ENCODE measurements at regions not wholly inside any gene's neighbourhood (a gene's known extent, or its start where the extent isn't known, plus 50 kb on each side); places are given as distances from the start of the nearest gene placed in this dataset.

DNA sequence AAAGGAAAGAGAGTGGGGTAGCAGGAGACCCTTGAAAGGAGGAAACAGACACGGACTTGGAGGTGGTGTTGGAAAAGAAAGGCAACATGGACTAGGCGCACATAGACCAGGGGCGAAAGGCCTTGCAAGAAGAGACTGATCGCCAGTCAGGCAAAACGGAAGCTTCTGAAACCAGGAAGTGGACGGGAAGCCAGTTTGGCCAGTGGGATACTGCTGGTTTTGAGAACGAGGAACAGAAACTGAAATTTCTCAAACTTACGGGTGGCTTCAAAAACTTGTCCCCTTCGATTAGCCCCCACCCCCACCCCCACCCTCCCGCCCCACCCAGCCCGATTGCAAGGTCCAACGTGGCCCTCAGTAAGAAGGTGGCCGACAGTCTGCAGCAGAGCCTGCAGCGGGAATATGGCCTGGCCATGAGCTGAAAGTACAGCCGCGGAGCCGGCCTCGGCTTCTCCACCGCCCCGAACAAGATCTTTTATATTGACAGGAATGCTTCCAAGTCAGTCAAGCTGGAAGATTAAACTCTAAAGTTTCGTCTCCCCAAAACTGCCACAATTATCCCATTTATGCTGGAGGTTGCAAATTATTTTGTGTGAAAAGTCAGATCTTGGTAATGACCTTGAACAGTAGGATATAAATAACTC, 364.7 kb downstream of the BCAT1 start:
- H3K36me3 ChIP-seq (ENCODE audit: control insufficient read depth, insufficient read depth, low read length) = no peaks in the 10 kb centered on the region
- H3K4me3 ChIP-seq (ENCODE audit: low read depth, low read length) = no peak overlapping the region
- no peak for FAIRE-seq

GRCh38 chr12:24582954-24583601, 365.8 kb downstream of the BCAT1 start:
- Histone ChIP-seq H3K4me3 (ENCODE audit: low read depth, low read length) (no peak overlapping the region), H3K36me3 (ENCODE audit: control insufficient read depth, insufficient read depth, low read length) (no peaks in the 10 kb centered on the region), H3K27me3 (ENCODE audit: control insufficient read depth, insufficient read depth, low read length) (no peaks in the 10 kb centered on the region)
- TF ChIP-seq, protein P1, sequence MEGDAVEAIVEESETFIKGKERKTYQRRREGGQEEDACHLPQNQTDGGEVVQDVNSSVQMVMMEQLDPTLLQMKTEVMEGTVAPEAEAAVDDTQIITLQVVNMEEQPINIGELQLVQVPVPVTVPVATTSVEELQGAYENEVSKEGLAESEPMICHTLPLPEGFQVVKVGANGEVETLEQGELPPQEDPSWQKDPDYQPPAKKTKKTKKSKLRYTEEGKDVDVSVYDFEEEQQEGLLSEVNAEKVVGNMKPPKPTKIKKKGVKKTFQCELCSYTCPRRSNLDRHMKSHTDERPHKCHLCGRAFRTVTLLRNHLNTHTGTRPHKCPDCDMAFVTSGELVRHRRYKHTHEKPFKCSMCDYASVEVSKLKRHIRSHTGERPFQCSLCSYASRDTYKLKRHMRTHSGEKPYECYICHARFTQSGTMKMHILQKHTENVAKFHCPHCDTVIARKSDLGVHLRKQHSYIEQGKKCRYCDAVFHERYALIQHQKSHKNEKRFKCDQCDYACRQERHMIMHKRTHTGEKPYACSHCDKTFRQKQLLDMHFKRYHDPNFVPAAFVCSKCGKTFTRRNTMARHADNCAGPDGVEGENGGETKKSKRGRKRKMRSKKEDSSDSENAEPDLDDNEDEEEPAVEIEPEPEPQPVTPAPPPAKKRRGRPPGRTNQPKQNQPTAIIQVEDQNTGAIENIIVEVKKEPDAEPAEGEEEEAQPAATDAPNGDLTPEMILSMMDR (IDR thresholded peaks at IDR 0.05; ENCODE audit: insufficient read depth, low read length, severe bottlenecking) = no peak
- DNase-seq (ENCODE audit: low read depth) = no peak
- no peak for FAIRE-seq

More for the DNA sequence above, 364.7 kb downstream of the BCAT1 start:
- TF ChIP-seq, protein P1 (IDR thresholded peaks at IDR 0.05; ENCODE audit: insufficient read depth, low read length, severe bottlenecking) = no peak
- DNase-seq (ENCODE audit: low read depth) = no peak
- no peaks in the 10 kb centered on the region for H3K27me3 ChIP-seq (ENCODE audit: control insufficient read depth, insufficient read depth, low read length)

DNA sequence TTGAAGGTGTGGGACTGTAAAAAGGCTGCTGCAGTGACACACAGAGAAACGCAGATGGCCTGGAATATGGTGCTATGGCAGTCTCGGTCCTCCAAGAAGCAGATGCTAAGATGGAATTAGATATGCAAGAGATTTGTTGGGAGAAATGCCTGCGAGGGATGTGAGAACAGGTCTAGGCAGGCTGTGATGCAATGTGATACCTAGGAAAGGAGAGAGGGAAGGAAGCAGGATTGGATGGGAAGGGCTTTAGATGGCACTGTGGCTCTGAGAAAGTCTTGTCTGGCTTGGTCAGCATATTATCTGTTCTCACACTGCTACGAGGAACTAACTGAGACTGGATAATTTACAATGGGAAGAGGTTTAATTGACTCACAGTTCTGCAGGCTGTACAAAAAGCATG, 374.4 kb downstream of the BCAT1 start:
- FAIRE-seq (no peak), DNase-seq (ENCODE audit: low read depth) (peak; percentile 14)
- TF ChIP-seq, protein P1 (IDR thresholded peaks at IDR 0.05; ENCODE audit: insufficient read depth, low read length, severe bottlenecking) = no peak
- no peaks in the 10 kb centered on the region for H3K27me3 ChIP-seq (ENCODE audit: control insufficient read depth, insufficient read depth, low read length)
- H3K36me3 ChIP-seq (ENCODE audit: control insufficient read depth, insufficient read depth, low read length) = no peaks in the 10 kb centered on the region
- no peak overlapping the region for H3K4me3 ChIP-seq (ENCODE audit: low read depth, low read length)

DNA sequence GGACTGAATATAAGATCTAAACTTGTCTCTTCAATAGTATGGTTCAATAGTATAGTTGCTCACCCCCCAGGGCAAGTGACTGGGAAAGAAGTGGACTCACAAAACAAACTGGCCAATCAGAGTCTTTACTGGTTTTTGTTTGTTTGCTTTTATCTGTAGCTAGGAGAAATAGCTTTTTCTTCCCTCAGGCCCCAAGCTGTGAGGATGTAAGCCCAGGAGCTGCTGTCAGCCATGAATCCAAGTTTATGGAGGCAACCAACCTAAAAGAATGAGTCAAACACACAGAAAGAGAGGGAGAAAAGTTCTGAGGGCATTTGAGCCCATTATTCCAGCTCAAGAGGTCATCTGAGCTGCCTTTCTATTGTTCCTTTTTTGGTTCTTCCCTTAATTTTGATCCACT, 375.3 kb downstream of the BCAT1 start:
- no peak overlapping the region for H3K4me3 ChIP-seq (ENCODE audit: low read depth, low read length)
- DNase-seq (ENCODE audit: low read depth) (no peak), FAIRE-seq (no peak)
- H3K27me3 ChIP-seq (ENCODE audit: control insufficient read depth, insufficient read depth, low read length) = no peaks in the 10 kb centered on the region
- TF ChIP-seq, protein P1 (IDR thresholded peaks at IDR 0.05; ENCODE audit: insufficient read depth, low read length, severe bottlenecking) = no peak
- no peaks in the 10 kb centered on the region for H3K36me3 ChIP-seq (ENCODE audit: control insufficient read depth, insufficient read depth, low read length)

- Histone ChIP-seq H3K27me3 (ENCODE audit: control insufficient read depth, insufficient read depth, low read length) (peaks cover 5% of the 10 kb centered on the region), H3K4me3 (ENCODE audit: low read depth, low read length) (no peak overlapping the region), H3K36me3 (ENCODE audit: control insufficient read depth, insufficient read depth, low read length) (no peaks in the 10 kb centered on the region)
- TF ChIP-seq, protein P1 (IDR thresholded peaks at IDR 0.05; ENCODE audit: insufficient read depth, low read length, severe bottlenecking) = no peak
- DNase-seq (ENCODE audit: low read depth) (no peak), FAIRE-seq (no peak)
These were observed 383.6 kb downstream of the BCAT1 start for GRCh38 chr12:24565300-24565699.

All from bronchial epithelial cell (primary cell).